IMR-90 (cell line): ENCODE measurements at regions not wholly inside any gene's neighbourhood (a gene's known extent, or its start where the extent isn't known, plus 50 kb on each side); places are given as distances from the start of the nearest gene placed in this dataset.

Experiments
- ATAC-seq: fragments of 200-7000 bp; cut with Tn5 transposase; 2 replicates; pipeline ENCODE4 v1.9.1; 2020; ENCODE audit warnings: low read depth, mild to moderate bottlenecking, moderate library complexity
- BruUV-seq: library from RNA; stranded (reverse); fragments of 400-500 nt; replicated peaks from 2 replicates; lab custom pipeline; 2021; lab: Mats Ljungman, UMichigan
- CTCF ChIA-PET: fragments of 300-600 bp; formaldehyde crosslinking; extraction: SDS; loops from one replicate; lab custom pipeline; 2021; ENCODE audit warnings: antibody characterized with exemption; lab: Yijun Ruan, JAX
- POLR2A ChIA-PET: fragments of 300-600 bp; sonication (Branson Sonifier 250); formaldehyde crosslinking; loops from one replicate; lab custom pipeline; 2022; ENCODE audit warnings: antibody characterized with exemption; ENCODE audit not compliant: unreplicated experiment; lab: Charles Lee
- DNase-seq: peaks from one replicate; pipeline ENCODE4 v3.0.0; 2013
- H2AFZ ChIP-seq: replicated peaks from 2 replicates; pipeline ENCODE3; 2013; ENCODE audit warnings: low read length, mild to moderate bottlenecking; ENCODE audit not compliant: poor library complexity
- H2AK5ac ChIP-seq: 2 replicates; pipeline ENCODE4 v1.6.1; 2013; ENCODE audit warnings: low read depth, low read length, inconsistent platforms
- H2AK9ac ChIP-seq: replicated peaks from 2 replicates; pipeline ENCODE3; 2013; ENCODE audit warnings: mild to moderate bottlenecking, low read depth, low read length, moderate library complexity; ENCODE audit not compliant: poor library complexity
- H2BK120ac ChIP-seq: 2 replicates; pipeline ENCODE4 v1.6.1; 2013; ENCODE audit warnings: low read depth, low read length, inconsistent platforms
- H2BK15ac ChIP-seq: 3 replicates; pipeline ENCODE4 v1.6.1; 2013; ENCODE audit warnings: low read depth, low read length, inconsistent platforms
- H2BK20ac ChIP-seq: 2 replicates; pipeline ENCODE4 v1.6.1; 2013; ENCODE audit warnings: low read depth, mild to moderate bottlenecking, inconsistent platforms, low read length, moderate library complexity
- H2BK5ac ChIP-seq: 2 replicates; pipeline ENCODE4 v1.6.1; 2013; ENCODE audit warnings: mild to moderate bottlenecking, low read depth, low read length, inconsistent platforms; ENCODE audit not compliant: poor library complexity, severe bottlenecking
- H3K14ac ChIP-seq: replicated peaks from 2 replicates; pipeline ENCODE4 v1.6.1; 2013; ENCODE audit warnings: low read depth, low read length, inconsistent platforms
- H3K18ac ChIP-seq: 2 replicates; pipeline ENCODE4 v1.6.1; 2013; ENCODE audit warnings: low read depth, low read length, control low read depth
- H3K23ac ChIP-seq: 2 replicates; pipeline ENCODE4 v1.6.1; 2013; ENCODE audit warnings: low read depth, low read length, inconsistent platforms
- H3K27ac ChIP-seq: 2 replicates; pipeline ENCODE4 v1.5.1; 2013; ENCODE audit warnings: mild to moderate bottlenecking, control low read depth, low read length; ENCODE audit not compliant: insufficient read depth
- H3K27me3 ChIP-seq: 2 replicates; pipeline ENCODE4 v1.6.1; 2013; ENCODE audit warnings: low read length; ENCODE audit not compliant: control insufficient read depth, insufficient read depth
- H3K36me3 ChIP-seq: 2 replicates; pipeline ENCODE4 v1.6.1; 2013; ENCODE audit warnings: low read length, mixed read lengths; ENCODE audit not compliant: control insufficient read depth, insufficient read depth
- H3K4ac ChIP-seq: 2 replicates; pipeline ENCODE4 v1.6.1; 2013; ENCODE audit warnings: low read depth, low read length, inconsistent platforms
- H3K4me1 ChIP-seq: 2 replicates; pipeline ENCODE4 v1.6.1; 2013; ENCODE audit warnings: low read length, mixed read lengths; ENCODE audit not compliant: control insufficient read depth, insufficient read depth
- H3K4me2 ChIP-seq: 2 replicates; pipeline ENCODE4 v1.6.1; 2013; ENCODE audit warnings: low read depth, mild to moderate bottlenecking, control low read depth, low read length, moderate library complexity
- H3K4me3 ChIP-seq: 2 replicates; pipeline ENCODE4 v1.5.1; 2013; ENCODE audit warnings: low read depth, mild to moderate bottlenecking, control low read depth, low read length, moderate library complexity; ENCODE audit not compliant: insufficient read depth
- H3K56ac ChIP-seq: 2 replicates; pipeline ENCODE4 v1.6.1; 2013; ENCODE audit warnings: low read length, inconsistent platforms; ENCODE audit not compliant: insufficient read depth; ENCODE audit errors: extremely low read depth
- H3K79me1 ChIP-seq, 2 experiments: 2 replicates each; pipeline ENCODE4 v1.6.1; 2013; ENCODE audit warnings: low read length in 2 of 2, inconsistent platforms in 1 of 2, low read depth in 1 of 2
- H3K9ac ChIP-seq: 2 replicates; pipeline ENCODE4 v1.6.1; 2013; ENCODE audit warnings: low read depth, low read length, control low read depth
- H3K9me1 ChIP-seq: 2 replicates; pipeline ENCODE4 v1.6.1; 2013; ENCODE audit warnings: low read length, inconsistent platforms; ENCODE audit not compliant: insufficient read depth
- H3K9me3 ChIP-seq: 2 replicates; pipeline ENCODE4 v1.6.1; 2013; ENCODE audit warnings: low read length; ENCODE audit not compliant: control insufficient read depth, insufficient read depth
- H4K20me1 ChIP-seq: 2 replicates; pipeline ENCODE4 v1.6.1; 2013; ENCODE audit warnings: low read length, inconsistent platforms; ENCODE audit not compliant: insufficient read depth
- H4K5ac ChIP-seq: 2 replicates; pipeline ENCODE4 v1.6.1; 2013; ENCODE audit warnings: mild to moderate bottlenecking, low read depth, low read length, control low read depth
- H4K8ac ChIP-seq, 2 experiments: 2 replicates each; pipeline ENCODE4 v1.6.1; 2013; ENCODE audit warnings: low read depth in 2 of 2, low read length in 2 of 2, control low read depth in 1 of 2, inconsistent platforms in 1 of 2
- H4K91ac ChIP-seq: 2 replicates; pipeline ENCODE4 v1.6.1; 2013; ENCODE audit warnings: low read depth, low read length, inconsistent platforms; ENCODE audit not compliant: insufficient read depth
- FOS ChIP-seq: fragments of 150-350 bp; IDR thresholded peaks from 2 replicates; pipeline ENCODE4 v1.6.1; 2016; ENCODE audit warnings: low read depth, low read length
- MAFK ChIP-seq: IDR thresholded peaks from 2 replicates; pipeline ENCODE4 v1.6.1; 2012; ENCODE audit warnings: low read depth, low read length, improper control_type of control experiment
- POLR2A ChIP-seq: IDR thresholded peaks from 2 replicates; pipeline ENCODE4 v1.6.1; 2012; ENCODE audit warnings: mild to moderate bottlenecking, low read depth, low read length
- RFX5 ChIP-seq: IDR thresholded peaks from 2 replicates; pipeline ENCODE4 v1.8.0; 2012; ENCODE audit warnings: low read depth, mild to moderate bottlenecking, low read length, moderate library complexity
- SMC3 ChIP-seq: fragments of 150-350 bp; IDR thresholded peaks from 2 replicates; pipeline ENCODE4 v1.6.1; 2016; ENCODE audit warnings: low read depth, mild to moderate bottlenecking, antibody characterized with exemption, low read length, moderate library complexity
- WGBS, 2 experiments: methylation state at CpG; one replicate each; pipeline versions ENCODE4 v1.1.5 to v1.1.7; 2013; ENCODE audit warnings: missing lambda C conversion rate in 2 of 2; ENCODE audit not compliant: insufficient read length in 1 of 2; ENCODE audit errors: extremely low coverage in 2 of 2; 5-methylcytosine and 5-hydroxymethylcytosine counted together
- dilution Hi-C: fragments of 300-500 bp; cut with HindIII; formaldehyde crosslinking; loops from one replicate; pipeline ENCODE4 v1.14.3; 2018; ENCODE audit warnings: low sequenced_read_pairs; ENCODE audit not compliant: unreplicated experiment
- in situ Hi-C: fragments of 300-500 bp; cut with MboI; formaldehyde crosslinking; loops from 3 replicates; pipeline ENCODE4 v1.14.3; 2019; ENCODE audit warnings: low sequenced_read_pairs, inconsistent platforms, mixed read lengths
- intact Hi-C: fragments of 100-400 bp; cut with micrococcal nuclease; formaldehyde crosslinking; loops from 2 replicates; pipeline ENCODE4 v1.10.0; 2022
- TF ChIP-seq, protein P1 (sequence below): fragments of 150-350 bp; IDR thresholded peaks from 2 replicates; pipeline ENCODE4 v1.6.1; 2017; ENCODE audit warnings: mild to moderate bottlenecking, antibody characterized with exemption, low read length, low read depth

DNA sequence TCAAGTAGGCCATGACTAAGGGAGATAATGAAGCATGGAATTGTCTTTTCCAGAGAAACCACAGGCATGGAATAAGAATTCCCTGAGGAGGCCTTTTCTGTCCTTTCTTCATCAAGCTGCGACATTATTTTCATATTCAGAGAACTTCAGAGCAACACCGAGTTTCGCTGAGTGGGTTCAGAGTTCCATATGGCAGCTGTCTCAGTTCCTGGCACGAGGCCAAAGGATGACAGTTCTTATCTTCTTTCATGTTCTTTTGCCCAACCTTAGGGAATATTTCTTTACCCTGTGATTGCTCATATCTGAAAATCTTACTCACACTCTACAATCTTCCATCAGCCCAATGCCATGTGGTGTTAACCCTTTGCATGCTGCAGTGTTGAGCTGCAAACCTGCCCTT lies 135.3 kb upstream of the BMP2 start:
- Histone ChIP-seq H2BK120ac (no peak overlapping the region), H3K4ac (no peak overlapping the region), H3K4me3 (no peak overlapping the region), H4K8ac (no peak overlapping the region), H3K9me1 (no peaks in the 10 kb centered on the region), H3K9ac (no peak overlapping the region), H4K20me1 (no peaks in the 10 kb centered on the region), H2BK20ac (no peak overlapping the region), H4K91ac (no peak overlapping the region), H2AK9ac (no peak overlapping the region), H3K4me2 (no peak overlapping the region), H3K79me1 (no peaks in the 10 kb centered on the region), H3K27me3 (peaks cover 11% of the 10 kb centered on the region), H3K9me3 (no peaks in the 10 kb centered on the region), H3K4me1 (no peaks in the 10 kb centered on the region), H3K27ac (no peak overlapping the region), H2BK5ac (no peak overlapping the region), H3K14ac (no peak overlapping the region), H3K23ac (no peak overlapping the region), H2AFZ (no peak overlapping the region), H3K56ac (no peak overlapping the region), H3K18ac (no peak overlapping the region), H4K5ac (no peak overlapping the region), H2BK15ac (no peak overlapping the region), H2AK5ac (no peak overlapping the region), H3K36me3 (no peaks in the 10 kb centered on the region)
- 0% methylated on average over 2 of the region's 4 CpGs; no CpG with 5 or more reads in 1 of the 2 experiments for WGBS, 2 experiments
- intact Hi-C loops (no loop called here), dilution Hi-C loops (no loop called here), in situ Hi-C loops (no loop called here)
- TF ChIP-seq, protein P1, sequence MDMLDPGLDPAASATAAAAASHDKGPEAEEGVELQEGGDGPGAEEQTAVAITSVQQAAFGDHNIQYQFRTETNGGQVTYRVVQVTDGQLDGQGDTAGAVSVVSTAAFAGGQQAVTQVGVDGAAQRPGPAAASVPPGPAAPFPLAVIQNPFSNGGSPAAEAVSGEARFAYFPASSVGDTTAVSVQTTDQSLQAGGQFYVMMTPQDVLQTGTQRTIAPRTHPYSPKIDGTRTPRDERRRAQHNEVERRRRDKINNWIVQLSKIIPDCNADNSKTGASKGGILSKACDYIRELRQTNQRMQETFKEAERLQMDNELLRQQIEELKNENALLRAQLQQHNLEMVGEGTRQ: no peak
- TF ChIP-seq RFX5 (no peak), SMC3 (no peak), FOS (no peak), POLR2A (no peak), MAFK (no peak)
- ATAC-seq: no peak; the same call in 1 of the 2 replicates
- DNase-seq: no peak
- ChIA-PET CTCF (no interaction called here), POLR2A (no interaction called here)
- BruUV-seq: no TSS peak
